ENCODE measurements at regions not wholly inside any gene's neighbourhood (a gene's known extent, or its start where the extent isn't known, plus 50 kb on each side); places are given as distances from the start of the nearest gene placed in this dataset.

DNA sequence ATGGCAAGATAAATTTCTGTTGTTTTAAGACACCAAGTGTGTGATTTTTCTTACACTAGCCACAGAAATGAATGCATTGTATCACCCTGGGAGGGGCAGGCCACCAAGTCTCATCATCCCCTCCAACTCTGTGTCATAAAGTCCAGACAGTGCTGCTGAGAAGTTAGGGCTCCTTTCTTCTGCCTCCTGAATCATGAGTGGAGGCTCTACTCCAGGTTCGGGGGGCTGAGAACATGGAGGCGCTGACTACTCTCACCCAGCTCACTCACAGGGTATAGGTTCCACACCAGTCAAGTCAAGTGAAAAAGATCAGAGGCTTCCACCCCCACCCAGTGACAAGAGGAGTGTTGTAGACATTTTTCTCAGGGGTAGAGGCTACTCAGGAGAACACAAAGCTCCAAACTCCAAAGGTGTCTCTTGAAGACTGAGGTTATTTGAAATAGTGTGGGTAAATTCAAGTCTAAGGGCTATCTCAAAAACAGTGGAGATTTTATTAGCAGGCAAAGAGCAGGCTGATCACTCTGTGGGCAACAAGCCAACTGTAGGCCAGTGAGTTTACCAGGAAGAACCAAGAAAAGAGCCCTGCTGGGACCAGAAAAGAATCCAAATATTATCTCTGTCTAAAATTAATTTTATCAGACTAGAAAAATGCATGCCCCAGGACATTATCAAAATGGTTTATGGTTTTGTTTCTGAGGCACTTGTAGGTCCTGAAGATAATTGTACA lies 118.6 kb upstream of the RET start:
- H3K4me1 ChIP-seq (ENCODE audit: insufficient read depth) = no peaks in the 10 kb centered on the region
- no peak for TF ChIP-seq ZNF331 (CRISPR knock-in tag; IDR thresholded peaks at IDR 0.05; ENCODE audit: low read depth)
- no peak for TF ChIP-seq POLR2AphosphoS5 (IDR thresholded peaks at IDR 0.05; ENCODE audit: low read depth)
- TF ChIP-seq EZH2 (IDR thresholded peaks at IDR 0.05; ENCODE audit: low read depth, unreplicated experiment) = no peak
- no peak for TF ChIP-seq ETS1 (IDR thresholded peaks at IDR 0.05)
- no peak for TF ChIP-seq CTCF (conservative IDR thresholded peaks at IDR 0.05; ENCODE audit: low read depth in 2 of 2)
- TF ChIP-seq STAT1 (IDR thresholded peaks at IDR 0.05; ENCODE audit: unreplicated experiment) = no peak
- no peak for TF ChIP-seq JUNB (IDR thresholded peaks at IDR 0.05; ENCODE audit: unreplicated experiment)
- TF ChIP-seq EZH2phosphoT487 (IDR thresholded peaks at IDR 0.05; ENCODE audit: unreplicated experiment) = no peak
- no peak for TF ChIP-seq ZNF114 (CRISPR knock-in tag; IDR thresholded peaks at IDR 0.05)
- H3K79me2 ChIP-seq (replicated peaks; ENCODE audit: insufficient read depth) = no peaks in the 10 kb centered on the region
- no peak overlapping the region for H3K27ac ChIP-seq (ENCODE audit: low read depth)
- no peaks in the 10 kb centered on the region for H3K9me2 ChIP-seq (ENCODE audit: insufficient read depth)
- H3K36me3 Mint-ChIP-seq (ENCODE audit: low read depth) = peaks cover 6% of the 10 kb centered on the region; the same call in 2 of the 3 replicates
- H3K27me3 Mint-ChIP-seq (ENCODE audit: insufficient read depth, low read depth, poor library complexity) = peaks cover 7% of the 10 kb centered on the region
- no peak overlapping the region for H3K4me3 Mint-ChIP-seq
- no peak overlapping the region for H3K27ac Mint-ChIP-seq
- no peak for ATAC-seq
- no peaks in the 10 kb centered on the region for H4K20me1 ChIP-seq (replicated peaks; ENCODE audit: insufficient read depth)
- H3K4me2 ChIP-seq = no peak overlapping the region
- H3F3A ChIP-seq (replicated peaks; ENCODE audit: low read depth) = no peaks in the 10 kb centered on the region
- H3K27me3 ChIP-seq (ENCODE audit: insufficient read depth) = no peaks in the 10 kb centered on the region
- no peaks in the 10 kb centered on the region for H3K36me3 ChIP-seq (ENCODE audit: insufficient read depth)
- peaks cover 9% of the 10 kb centered on the region; the same call in 2 of the 3 replicates for H3K9me3 Mint-ChIP-seq
- no peak overlapping the region for H2AFZ ChIP-seq
- no peak for DNase-seq (ENCODE audit: low spot score)
- no peak overlapping the region for H3K4me3 ChIP-seq
- peaks cover 10% of the 10 kb centered on the region for H3K4me1 Mint-ChIP-seq

DNA sequence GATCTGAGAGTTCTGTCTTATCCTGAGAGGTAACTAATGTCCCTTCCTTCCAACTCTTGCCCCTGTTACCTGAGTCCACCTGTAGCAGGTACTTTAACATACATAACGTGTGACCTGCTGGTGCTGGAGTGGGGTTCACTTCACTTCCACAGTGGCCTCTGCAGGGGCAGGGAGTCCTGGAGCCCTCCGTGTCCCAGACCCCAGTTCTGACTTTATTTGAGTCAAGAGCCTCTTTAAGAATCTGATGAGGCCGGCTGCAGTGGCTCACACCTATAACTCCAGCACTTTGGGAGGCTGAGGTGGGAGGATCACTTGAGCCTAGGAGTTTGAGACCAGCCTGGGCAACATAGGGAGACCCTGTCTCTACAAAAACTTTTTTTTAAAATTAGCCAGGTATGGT lies 117.0 kb upstream of the RET start:
- H3K36me3 Mint-ChIP-seq (ENCODE audit: low read depth) = peaks cover 6% of the 10 kb centered on the region; the same call in 2 of the 3 replicates
- peaks cover 7% of the 10 kb centered on the region for H3K27me3 Mint-ChIP-seq (ENCODE audit: insufficient read depth, low read depth, poor library complexity)
- H3K9me2 ChIP-seq (ENCODE audit: insufficient read depth) = no peaks in the 10 kb centered on the region
- H3K27ac ChIP-seq (ENCODE audit: low read depth) = no peak overlapping the region
- H3K4me1 ChIP-seq (ENCODE audit: insufficient read depth) = no peaks in the 10 kb centered on the region
- no peak overlapping the region for H3K27ac Mint-ChIP-seq
- no peak overlapping the region for H3K4me2 ChIP-seq
- no peaks in the 10 kb centered on the region for H3K27me3 ChIP-seq (ENCODE audit: insufficient read depth)
- no peak overlapping the region for H3K4me3 Mint-ChIP-seq
- H3K4me3 ChIP-seq = no peak overlapping the region
- H2AFZ ChIP-seq = no peak overlapping the region
- ATAC-seq = no peak
- no peaks in the 10 kb centered on the region for H3F3A ChIP-seq (replicated peaks; ENCODE audit: low read depth)
- TF ChIP-seq NANOG (IDR thresholded peaks at IDR 0.05; ENCODE audit: borderline replicate concordance) (no peak), ETS1 (IDR thresholded peaks at IDR 0.05) (no peak), STAT1 (IDR thresholded peaks at IDR 0.05; ENCODE audit: unreplicated experiment) (no peak), ZNF331 (CRISPR knock-in tag; IDR thresholded peaks at IDR 0.05; ENCODE audit: low read depth) (no peak), POLR2AphosphoS5 (IDR thresholded peaks at IDR 0.05; ENCODE audit: low read depth) (no peak), EZH2phosphoT487 (IDR thresholded peaks at IDR 0.05; ENCODE audit: unreplicated experiment) (no peak), EZH2 (IDR thresholded peaks at IDR 0.05; ENCODE audit: low read depth, unreplicated experiment) (no peak), JUNB (IDR thresholded peaks at IDR 0.05; ENCODE audit: unreplicated experiment) (no peak), CTCF (conservative IDR thresholded peaks at IDR 0.05; ENCODE audit: low read depth in 2 of 2) (no peak), CREB1 (CRISPR knock-in tag; IDR thresholded peaks at IDR 0.05; ENCODE audit: low read depth) (no peak)
- TF ChIP-seq, protein P1, sequence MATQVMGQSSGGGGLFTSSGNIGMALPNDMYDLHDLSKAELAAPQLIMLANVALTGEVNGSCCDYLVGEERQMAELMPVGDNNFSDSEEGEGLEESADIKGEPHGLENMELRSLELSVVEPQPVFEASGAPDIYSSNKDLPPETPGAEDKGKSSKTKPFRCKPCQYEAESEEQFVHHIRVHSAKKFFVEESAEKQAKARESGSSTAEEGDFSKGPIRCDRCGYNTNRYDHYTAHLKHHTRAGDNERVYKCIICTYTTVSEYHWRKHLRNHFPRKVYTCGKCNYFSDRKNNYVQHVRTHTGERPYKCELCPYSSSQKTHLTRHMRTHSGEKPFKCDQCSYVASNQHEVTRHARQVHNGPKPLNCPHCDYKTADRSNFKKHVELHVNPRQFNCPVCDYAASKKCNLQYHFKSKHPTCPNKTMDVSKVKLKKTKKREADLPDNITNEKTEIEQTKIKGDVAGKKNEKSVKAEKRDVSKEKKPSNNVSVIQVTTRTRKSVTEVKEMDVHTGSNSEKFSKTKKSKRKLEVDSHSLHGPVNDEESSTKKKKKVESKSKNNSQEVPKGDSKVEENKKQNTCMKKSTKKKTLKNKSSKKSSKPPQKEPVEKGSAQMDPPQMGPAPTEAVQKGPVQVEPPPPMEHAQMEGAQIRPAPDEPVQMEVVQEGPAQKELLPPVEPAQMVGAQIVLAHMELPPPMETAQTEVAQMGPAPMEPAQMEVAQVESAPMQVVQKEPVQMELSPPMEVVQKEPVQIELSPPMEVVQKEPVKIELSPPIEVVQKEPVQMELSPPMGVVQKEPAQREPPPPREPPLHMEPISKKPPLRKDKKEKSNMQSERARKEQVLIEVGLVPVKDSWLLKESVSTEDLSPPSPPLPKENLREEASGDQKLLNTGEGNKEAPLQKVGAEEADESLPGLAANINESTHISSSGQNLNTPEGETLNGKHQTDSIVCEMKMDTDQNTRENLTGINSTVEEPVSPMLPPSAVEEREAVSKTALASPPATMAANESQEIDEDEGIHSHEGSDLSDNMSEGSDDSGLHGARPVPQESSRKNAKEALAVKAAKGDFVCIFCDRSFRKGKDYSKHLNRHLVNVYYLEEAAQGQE (IDR thresholded peaks at IDR 0.05; ENCODE audit: unreplicated experiment) = no peak
- no peaks in the 10 kb centered on the region for H3K79me2 ChIP-seq (replicated peaks; ENCODE audit: insufficient read depth)
- no peaks in the 10 kb centered on the region for H4K20me1 ChIP-seq (replicated peaks; ENCODE audit: insufficient read depth)
- DNase-seq (ENCODE audit: low spot score) = no peak
- peaks cover 11% of the 10 kb centered on the region for H3K4me1 Mint-ChIP-seq
- H3K9me3 Mint-ChIP-seq = peaks cover 9% of the 10 kb centered on the region; the same call in 2 of the 3 replicates
- H3K36me3 ChIP-seq (ENCODE audit: insufficient read depth) = no peaks in the 10 kb centered on the region
